HCT116 (cell line): ENCODE measurements at regions not wholly inside any gene's neighbourhood (a gene's known extent, or its start where the extent isn't known, plus 50 kb on each side); places are given as distances from the start of the nearest gene placed in this dataset.

ENCODE experiments used
- ELF1 ChIP-seq: IDR thresholded peaks from 2 replicates; pipeline ENCODE4 v1.6.1; 2012; ENCODE audit warnings: low read depth, borderline replicate concordance
- EZH2 ChIP-seq: fragments of 200-600 bp; sonication (generic); IDR thresholded peaks from 2 replicates; pipeline ENCODE4 v1.6.1; 2017; ENCODE audit warnings: antibody characterized with exemption, mixed run types
- EZH2phosphoT487 ChIP-seq: fragments of 200-600 bp; IDR thresholded peaks from 2 replicates; pipeline ENCODE4 v1.6.1; 2018; ENCODE audit warnings: antibody characterized with exemption, borderline replicate concordance
- FOSL1 ChIP-seq: IDR thresholded peaks from 2 replicates; pipeline ENCODE4 v1.6.1; 2012; ENCODE audit warnings: low read depth
- JUND ChIP-seq: IDR thresholded peaks from 2 replicates; pipeline ENCODE4 v1.6.1; 2012
- POLR2A ChIP-seq: IDR thresholded peaks from 2 replicates; pipeline ENCODE4 v1.7.0; 2011; ENCODE audit warnings: borderline replicate concordance; ENCODE audit not compliant: insufficient read depth, insufficient read length; ENCODE audit errors: extremely low read depth
- YY1 ChIP-seq: IDR thresholded peaks from 2 replicates; pipeline ENCODE4 v1.6.1; 2011; ENCODE audit warnings: low read length, low read depth, moderate library complexity, mild to moderate bottlenecking; ENCODE audit not compliant: insufficient replicate concordance; ENCODE audit errors: extremely low read depth
- ZNF274 ChIP-seq: fragments of 200-500 bp; sonication (Bioruptor generic); IDR thresholded peaks from 2 replicates; pipeline ENCODE4 v1.6.1; 2014; ENCODE audit warnings: mild to moderate bottlenecking, low read depth, low read length, inconsistent platforms
- TF ChIP-seq, protein P1 (sequence below), 3 experiments: fragments of 200-600 bp in 1 of 3; sonication (generic) in 1 of 3; IDR thresholded peaks in 2 of 3; conservative IDR thresholded peaks in 1 of 3; 2 replicates each; pipeline ENCODE4 v1.5.1; 2012 to 2017; ENCODE audit warnings: low read depth in 2 of 3, low read length in 2 of 3, antibody characterized with exemption in 1 of 3, borderline replicate concordance in 1 of 3, control low read depth in 1 of 3, mild to moderate bottlenecking in 1 of 3, mixed read lengths in 1 of 3, mixed run types in 1 of 3, moderate library complexity in 1 of 3; ENCODE audit not compliant: insufficient read depth in 1 of 3
- TF ChIP-seq, protein P2 (sequence below): IDR thresholded peaks from 2 replicates; pipeline ENCODE4 v1.6.1; 2012

DNA sequence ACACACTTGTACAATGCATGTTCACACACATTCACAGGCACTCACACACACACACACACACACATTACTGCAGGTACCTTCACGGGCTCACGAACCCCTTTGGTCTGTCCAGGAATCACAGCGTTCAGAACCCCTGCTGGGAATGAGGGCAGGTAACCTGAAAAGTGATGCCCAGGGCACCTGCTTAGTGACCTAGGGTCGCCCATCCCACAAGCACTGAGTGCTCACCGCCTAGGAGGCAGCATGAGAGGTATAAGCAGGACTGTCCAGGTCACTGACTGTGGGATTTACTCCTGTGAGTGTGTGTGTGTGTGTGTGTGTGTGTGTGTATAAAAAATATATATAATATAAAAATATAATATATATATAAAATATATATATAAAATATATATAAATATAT lies 150.9 kb downstream of the GALR1 start:
- no peak for TF ChIP-seq FOSL1
- TF ChIP-seq POLR2A = no peak
- TF ChIP-seq, protein P1, sequence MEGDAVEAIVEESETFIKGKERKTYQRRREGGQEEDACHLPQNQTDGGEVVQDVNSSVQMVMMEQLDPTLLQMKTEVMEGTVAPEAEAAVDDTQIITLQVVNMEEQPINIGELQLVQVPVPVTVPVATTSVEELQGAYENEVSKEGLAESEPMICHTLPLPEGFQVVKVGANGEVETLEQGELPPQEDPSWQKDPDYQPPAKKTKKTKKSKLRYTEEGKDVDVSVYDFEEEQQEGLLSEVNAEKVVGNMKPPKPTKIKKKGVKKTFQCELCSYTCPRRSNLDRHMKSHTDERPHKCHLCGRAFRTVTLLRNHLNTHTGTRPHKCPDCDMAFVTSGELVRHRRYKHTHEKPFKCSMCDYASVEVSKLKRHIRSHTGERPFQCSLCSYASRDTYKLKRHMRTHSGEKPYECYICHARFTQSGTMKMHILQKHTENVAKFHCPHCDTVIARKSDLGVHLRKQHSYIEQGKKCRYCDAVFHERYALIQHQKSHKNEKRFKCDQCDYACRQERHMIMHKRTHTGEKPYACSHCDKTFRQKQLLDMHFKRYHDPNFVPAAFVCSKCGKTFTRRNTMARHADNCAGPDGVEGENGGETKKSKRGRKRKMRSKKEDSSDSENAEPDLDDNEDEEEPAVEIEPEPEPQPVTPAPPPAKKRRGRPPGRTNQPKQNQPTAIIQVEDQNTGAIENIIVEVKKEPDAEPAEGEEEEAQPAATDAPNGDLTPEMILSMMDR (IDR thresholded peaks at IDR 0.05 in 2 of 3, conservative IDR thresholded peaks at IDR 0.05 in 1 of 3; ENCODE audit: borderline replicate concordance in 1 of 3, insufficient read depth in 1 of 3, low read depth in 2 of 3, low read length in 2 of 3) = no peak
- no peak for TF ChIP-seq EZH2phosphoT487
- no peak for TF ChIP-seq JUND
- TF ChIP-seq EZH2 = no peak
- TF ChIP-seq, protein P2, sequence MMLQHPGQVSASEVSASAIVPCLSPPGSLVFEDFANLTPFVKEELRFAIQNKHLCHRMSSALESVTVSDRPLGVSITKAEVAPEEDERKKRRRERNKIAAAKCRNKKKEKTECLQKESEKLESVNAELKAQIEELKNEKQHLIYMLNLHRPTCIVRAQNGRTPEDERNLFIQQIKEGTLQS = no peak
- TF ChIP-seq YY1 = no peak
- TF ChIP-seq ELF1 = no peak
- no peak for TF ChIP-seq ZNF274
